GM12891 (cell line): ENCODE measurements at regions not wholly inside any gene's neighbourhood (a gene's known extent, or its start where the extent isn't known, plus 50 kb on each side); places are given as distances from the start of the nearest gene placed in this dataset.

Experiments
- DNase-seq: peaks from one replicate; pipeline ENCODE4 v3.0.0; 2011; ENCODE audit warnings: low spot score; ENCODE audit not compliant: insufficient read length
- FAIRE-seq: peaks from 2 replicates; lab custom pipeline; 2011; peaks lifted over from hg19 to GRCh38; lab: Jason Lieb, UNC
- PAX5 ChIP-seq: IDR thresholded peaks from 2 replicates; pipeline ENCODE4 v1.6.1; 2011; ENCODE audit warnings: low read length, moderate library complexity, mild to moderate bottlenecking; ENCODE audit not compliant: insufficient read depth, severe bottlenecking
- POLR2A ChIP-seq: IDR thresholded peaks from 2 replicates; pipeline ENCODE4 v1.6.1; 2011; ENCODE audit warnings: low read depth, low read length, control low read depth
- POLR2AphosphoS5 ChIP-seq: IDR thresholded peaks from 2 replicates; pipeline ENCODE4 v1.6.1; 2011; ENCODE audit warnings: low read depth, low read length, control low read depth
- POU2F2 ChIP-seq: IDR thresholded peaks from 2 replicates; pipeline ENCODE4 v1.6.1; 2011; ENCODE audit warnings: low read depth, mild to moderate bottlenecking, control low read depth, low read length, moderate library complexity
- SPI1 ChIP-seq: IDR thresholded peaks from 2 replicates; pipeline ENCODE4 v1.6.1; 2011; ENCODE audit warnings: low read depth, low read length, control low read depth
- TAF1 ChIP-seq: IDR thresholded peaks from 2 replicates; pipeline ENCODE4 v1.6.1; 2011; ENCODE audit warnings: low read depth, low read length, control low read depth

GRCh38 chr10:3502673-3503072, 282.3 kb downstream of the KLF6 start:
- no peak for FAIRE-seq
- no peak for TF ChIP-seq SPI1
- TF ChIP-seq POLR2AphosphoS5: no peak
- DNase-seq: no peak

DNA sequence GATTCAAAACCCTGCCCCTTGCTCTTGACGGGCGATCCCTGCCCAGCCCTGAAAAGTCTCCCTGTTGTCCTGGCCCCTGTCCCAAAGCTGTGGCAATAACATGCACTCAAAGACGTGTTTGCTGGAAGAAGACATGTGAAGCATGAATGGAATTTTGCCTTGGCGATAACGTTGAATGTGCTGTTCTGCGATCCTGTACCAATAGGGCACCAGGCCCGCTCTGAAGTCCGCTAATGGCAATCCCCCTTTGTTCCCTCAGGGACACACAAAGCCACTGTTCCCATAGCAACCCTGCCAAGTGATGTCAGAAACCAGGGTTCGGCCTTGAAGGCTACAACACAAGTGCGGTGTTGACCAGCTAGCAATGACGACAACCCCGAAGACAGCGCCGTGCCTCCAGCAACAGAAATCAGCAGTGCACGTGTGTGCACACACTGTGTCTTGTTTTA, 284.6 kb downstream of the KLF6 start:
- DNase-seq: no peak
- TF ChIP-seq PAX5: no peak
- TF ChIP-seq POLR2A: no peak
- TF ChIP-seq POU2F2: no peak
- TF ChIP-seq SPI1: no peak
- no peak for TF ChIP-seq POLR2AphosphoS5
- no peak for TF ChIP-seq TAF1
- no peak for FAIRE-seq

GRCh38 chr10:3499120-3499519, 285.9 kb downstream of the KLF6 start:
- FAIRE-seq (no peak), DNase-seq (no peak)
- TF ChIP-seq POU2F2: no peak
- no peak for TF ChIP-seq POLR2AphosphoS5
- TF ChIP-seq SPI1: no peak
- TF ChIP-seq POLR2A: no peak
- TF ChIP-seq TAF1: no peak
- TF ChIP-seq PAX5: no peak

GRCh38 chr10:3497581-3497980, 287.4 kb downstream of the KLF6 start:
- no peak for FAIRE-seq
- no peak for DNase-seq
- TF ChIP-seq POLR2AphosphoS5: no peak
- TF ChIP-seq PAX5: no peak
- no peak for TF ChIP-seq SPI1
- no peak for TF ChIP-seq POLR2A
- TF ChIP-seq TAF1: no peak
- no peak for TF ChIP-seq POU2F2

GRCh38 chr10:3496138-3496537, 288.9 kb downstream of the KLF6 start:
- no peak for TF ChIP-seq SPI1
- no peak for TF ChIP-seq TAF1
- no peak for TF ChIP-seq PAX5
- TF ChIP-seq POU2F2: no peak
- TF ChIP-seq POLR2A: no peak
- TF ChIP-seq POLR2AphosphoS5: no peak
- FAIRE-seq (no peak), DNase-seq (no peak)

DNA sequence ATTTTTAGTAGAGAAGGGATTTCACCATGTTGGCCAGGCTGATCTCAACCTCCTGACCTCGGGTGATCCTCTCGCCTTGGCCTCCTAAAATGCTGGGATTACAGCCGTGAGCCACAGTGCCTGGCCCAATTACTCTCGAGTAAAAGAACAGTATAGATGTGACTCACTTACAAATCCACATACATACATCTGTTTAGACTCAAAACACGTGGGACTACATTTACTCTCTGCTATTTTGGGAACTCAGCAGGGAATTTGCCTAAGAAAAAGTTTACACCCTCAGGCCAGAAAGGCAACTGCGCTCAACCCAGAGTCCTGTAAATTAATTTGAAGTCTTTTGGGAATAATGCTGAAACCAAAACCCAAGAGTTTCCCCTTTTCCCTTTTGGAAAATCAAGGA, 289.7 kb downstream of the KLF6 start:
- TF ChIP-seq POU2F2 (no peak), POLR2A (no peak), PAX5 (no peak), TAF1 (no peak), SPI1 (no peak), POLR2AphosphoS5 (no peak)
- DNase-seq (no peak), FAIRE-seq (no peak)

DNA sequence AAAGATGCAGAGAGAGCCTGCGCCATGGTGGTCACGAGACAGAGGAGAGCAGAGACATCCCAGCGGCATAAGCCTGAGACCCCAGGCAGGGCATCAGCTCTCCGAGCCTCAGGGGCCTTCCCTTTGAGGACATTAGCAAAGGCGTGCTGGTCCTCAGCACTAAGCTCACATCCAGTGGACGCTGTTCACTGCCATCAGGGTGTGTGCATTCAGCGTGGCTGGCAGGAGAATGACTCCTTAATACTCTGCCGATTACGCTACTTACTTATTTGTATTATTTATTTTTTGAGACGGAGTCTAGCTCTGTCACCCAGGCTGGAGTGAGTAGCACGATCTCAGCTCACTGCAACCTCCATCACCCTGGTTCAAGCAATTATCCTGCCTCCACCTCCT, 290.2 kb downstream of the KLF6 start:
- FAIRE-seq (no peak), DNase-seq (no peak)
- TF ChIP-seq SPI1 (no peak), POLR2A (no peak), POLR2AphosphoS5 (no peak), POU2F2 (no peak), TAF1 (no peak), PAX5 (no peak)

DNA sequence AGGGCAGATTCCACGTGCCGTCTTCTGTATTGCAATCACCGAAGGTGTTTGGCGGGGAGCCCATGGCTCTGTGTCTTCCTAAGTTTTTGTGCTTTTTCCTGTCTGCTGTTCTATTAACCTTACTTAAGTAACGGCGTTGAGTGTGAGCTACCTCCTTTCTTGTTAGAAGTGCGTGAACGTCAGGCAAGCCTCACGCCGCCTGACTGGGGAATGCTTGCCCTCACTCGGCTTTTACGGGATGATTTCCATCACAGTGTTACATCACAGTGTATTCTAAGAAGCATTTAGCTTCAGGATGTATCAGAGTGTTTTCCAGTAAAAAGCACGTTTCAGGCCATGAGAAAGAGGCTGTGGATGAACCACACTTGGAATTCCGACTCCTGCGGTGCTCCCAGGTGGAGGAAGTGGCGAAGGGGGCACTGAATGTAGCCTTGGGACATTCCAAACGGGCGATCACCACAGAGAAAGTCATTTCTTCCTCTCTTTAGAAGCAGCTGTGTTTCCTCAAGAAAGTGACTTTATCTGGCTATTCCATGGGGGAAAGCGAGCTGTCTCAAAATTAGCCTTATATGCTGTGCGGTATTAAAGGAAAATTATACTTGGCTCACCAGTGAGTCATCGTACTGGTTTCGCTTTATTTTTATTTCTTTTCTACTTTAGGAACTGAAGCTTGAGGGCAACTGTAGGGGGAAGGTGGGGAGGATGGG, 290.7 kb downstream of the KLF6 start:
- TF ChIP-seq PAX5: no peak
- TF ChIP-seq POLR2A: no peak
- no peak for TF ChIP-seq SPI1
- TF ChIP-seq POU2F2: no peak
- TF ChIP-seq POLR2AphosphoS5: no peak
- no peak for TF ChIP-seq TAF1
- DNase-seq (no peak), FAIRE-seq (no peak)

- no peak for FAIRE-seq
These were observed 291.4 kb downstream of the KLF6 start for GRCh38 chr10:3493621-3494020.

GRCh38 chr10:3491571-3491970, 293.4 kb downstream of the KLF6 start:
- TF ChIP-seq SPI1 (no peak), POLR2A (no peak), POLR2AphosphoS5 (no peak), TAF1 (no peak), POU2F2 (no peak), PAX5 (no peak)
- DNase-seq (no peak), FAIRE-seq (no peak)

More at GRCh38 chr10:3493621-3494020, 291.4 kb downstream of the KLF6 start:
- TF ChIP-seq POLR2A (no peak), POLR2AphosphoS5 (no peak), POU2F2 (no peak), TAF1 (no peak), PAX5 (no peak), SPI1 (no peak)
- no peak for DNase-seq
